ENCODE measurements at regions not wholly inside any gene's neighbourhood (a gene's known extent, or its start where the extent isn't known, plus 50 kb on each side); places are given as distances from the start of the nearest gene placed in this dataset.
A peak's percentile ranks its signal among the peaks of the same experiment; 100 is the strongest.

DNA sequence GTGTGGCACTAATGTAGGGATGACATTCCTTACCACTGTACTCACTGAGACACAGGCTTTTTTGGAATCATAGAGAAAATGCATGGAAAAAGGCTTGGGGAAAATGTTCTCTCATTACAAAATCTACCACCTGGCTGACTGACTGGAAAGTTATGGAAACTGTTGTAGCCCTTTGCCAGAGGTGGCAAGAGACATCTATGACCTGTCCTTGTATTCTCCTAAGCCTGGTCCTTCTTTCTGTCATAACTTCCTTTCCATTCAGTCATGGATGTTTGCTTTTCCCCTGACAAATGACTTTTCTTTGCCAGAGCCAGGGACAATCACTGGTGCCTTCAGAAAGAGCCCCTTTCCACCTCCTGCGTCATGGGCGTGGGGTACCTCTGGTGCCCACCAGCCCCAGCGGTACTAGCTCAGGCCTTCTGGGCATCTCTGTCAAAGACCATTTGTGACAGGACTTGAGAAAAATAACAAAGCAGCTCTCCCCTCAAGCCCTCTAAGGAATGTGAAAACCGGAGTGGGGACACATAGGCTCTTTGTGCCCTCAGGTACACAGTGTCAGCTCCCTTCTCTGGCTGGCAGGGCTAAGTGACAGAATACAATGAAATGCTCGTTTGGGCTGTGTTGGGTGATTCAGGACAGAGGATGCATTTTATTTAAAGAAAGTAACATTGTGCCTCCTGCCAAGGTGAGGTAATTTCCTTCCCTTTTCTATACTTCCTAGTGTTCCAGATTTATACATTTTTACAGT, 381.1 kb upstream of the RASGRP1 start:
- TF ChIP-seq, protein P1, sequence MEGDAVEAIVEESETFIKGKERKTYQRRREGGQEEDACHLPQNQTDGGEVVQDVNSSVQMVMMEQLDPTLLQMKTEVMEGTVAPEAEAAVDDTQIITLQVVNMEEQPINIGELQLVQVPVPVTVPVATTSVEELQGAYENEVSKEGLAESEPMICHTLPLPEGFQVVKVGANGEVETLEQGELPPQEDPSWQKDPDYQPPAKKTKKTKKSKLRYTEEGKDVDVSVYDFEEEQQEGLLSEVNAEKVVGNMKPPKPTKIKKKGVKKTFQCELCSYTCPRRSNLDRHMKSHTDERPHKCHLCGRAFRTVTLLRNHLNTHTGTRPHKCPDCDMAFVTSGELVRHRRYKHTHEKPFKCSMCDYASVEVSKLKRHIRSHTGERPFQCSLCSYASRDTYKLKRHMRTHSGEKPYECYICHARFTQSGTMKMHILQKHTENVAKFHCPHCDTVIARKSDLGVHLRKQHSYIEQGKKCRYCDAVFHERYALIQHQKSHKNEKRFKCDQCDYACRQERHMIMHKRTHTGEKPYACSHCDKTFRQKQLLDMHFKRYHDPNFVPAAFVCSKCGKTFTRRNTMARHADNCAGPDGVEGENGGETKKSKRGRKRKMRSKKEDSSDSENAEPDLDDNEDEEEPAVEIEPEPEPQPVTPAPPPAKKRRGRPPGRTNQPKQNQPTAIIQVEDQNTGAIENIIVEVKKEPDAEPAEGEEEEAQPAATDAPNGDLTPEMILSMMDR (IDR thresholded peaks at IDR 0.05; ENCODE audit: insufficient read depth, missing control alignments), result no peak
- DNase-seq (ENCODE audit: insufficient read length, low spot score) (no peak), FAIRE-seq (no peak)

- no peak for FAIRE-seq
- TF ChIP-seq, protein P1 (IDR thresholded peaks at IDR 0.05; ENCODE audit: insufficient read depth, missing control alignments), result no peak
- DNase-seq (ENCODE audit: insufficient read length, low spot score), result no peak
These were observed 389.5 kb upstream of the RASGRP1 start for GRCh38 chr15:38954090-38954489.

- no peak for FAIRE-seq
- no peak for DNase-seq (ENCODE audit: insufficient read length, low spot score)
- TF ChIP-seq, protein P1 (IDR thresholded peaks at IDR 0.05; ENCODE audit: insufficient read depth, missing control alignments), result no peak
These were observed 396.8 kb upstream of the RASGRP1 start for GRCh38 chr15:38961456-38961855.

DNA sequence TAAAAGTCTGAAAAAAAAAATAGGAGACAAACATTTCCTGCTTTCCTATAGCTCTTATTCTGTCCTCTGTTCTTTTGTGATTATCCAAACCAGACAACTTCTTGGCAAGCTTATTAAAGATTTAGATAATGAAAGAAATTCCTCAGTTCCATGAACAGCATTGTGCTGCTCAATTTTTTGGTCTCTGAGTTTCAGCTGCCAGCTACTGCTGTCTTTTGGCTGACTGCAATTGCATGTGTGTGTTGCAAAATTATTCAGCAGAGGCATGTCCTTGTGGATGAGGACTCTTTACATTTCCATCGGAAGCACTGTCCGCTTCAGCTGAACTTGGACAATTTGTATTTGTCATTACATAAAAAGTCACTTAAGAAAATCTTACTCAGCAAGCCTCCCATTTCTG, 397.3 kb upstream of the RASGRP1 start:
- FAIRE-seq (no peak), DNase-seq (ENCODE audit: insufficient read length, low spot score) (no peak)
- TF ChIP-seq, protein P1 (IDR thresholded peaks at IDR 0.05; ENCODE audit: insufficient read depth, missing control alignments), result no peak

- TF ChIP-seq, protein P1 (IDR thresholded peaks at IDR 0.05; ENCODE audit: insufficient read depth, missing control alignments), result no peak
- DNase-seq (ENCODE audit: insufficient read length, low spot score), result no peak
- FAIRE-seq, result no peak
These were observed 408.2 kb upstream of the RASGRP1 start for GRCh38 chr15:38972831-38973230.

GRCh38 chr15:38975282-38975990, 410.8 kb upstream of the RASGRP1 start:
- TF ChIP-seq, protein P1 (IDR thresholded peaks at IDR 0.05; ENCODE audit: insufficient read depth, missing control alignments), result no peak
- FAIRE-seq (no peak), DNase-seq (ENCODE audit: insufficient read length, low spot score) (no peak)

- TF ChIP-seq, protein P1 (IDR thresholded peaks at IDR 0.05; ENCODE audit: insufficient read depth, missing control alignments), result peak; percentile 22
- FAIRE-seq (no peak), DNase-seq (ENCODE audit: insufficient read length, low spot score) (no peak)
These were observed 426.5 kb upstream of the RASGRP1 start for GRCh38 chr15:38991126-38991525.

Measured in D721Med (cell line).